ENCODE measurements at regions not wholly inside any gene's neighbourhood (a gene's known extent, or its start where the extent isn't known, plus 50 kb on each side); places are given as distances from the start of the nearest gene placed in this dataset.

GRCh38 chr4:96406742-96407141 is 566.8 kb downstream of the PDHA2 start:
- no peaks in the 10 kb centered on the region for H3K27me3 ChIP-seq (ENCODE audit: control insufficient read depth in 2 of 2, insufficient read depth in 2 of 2, low read length in 2 of 2)
- H3K9me3 ChIP-seq (replicated peaks in 1 of 2; ENCODE audit: control insufficient read depth in 1 of 2, insufficient read depth in 1 of 2, low read length in 2 of 2) = no peaks in the 10 kb centered on the region
- H3K4me3 Mint-ChIP-seq = no peak overlapping the region
- H3K9me3 Mint-ChIP-seq = peaks cover 0 to 9% (median 2%) of the 10 kb centered on the region in 7 donors
- 100% methylated on average over 1 of the region's 3 CpGs for WGBS (ENCODE audit: insufficient coverage)
- no peak overlapping the region for H3K9ac ChIP-seq (ENCODE audit: insufficient read depth, low read length, poor library complexity, severe bottlenecking)
- no peaks in the 10 kb centered on the region for H3K36me3 Mint-ChIP-seq
- no peaks in the 10 kb centered on the region for H3K4me1 Mint-ChIP-seq
- H3K27ac Mint-ChIP-seq = no peak overlapping the region
- H3K36me3 ChIP-seq (replicated peaks in 1 of 2; ENCODE audit: control insufficient read depth in 1 of 2, insufficient read depth in 2 of 2, low read length in 2 of 2) = no peaks in the 10 kb centered on the region
- H3K4me3 ChIP-seq (replicated peaks in 1 of 3; ENCODE audit: low read depth in 2 of 3, low read length in 3 of 3) = no peak overlapping the region
- no peak overlapping the region for H2AFZ ChIP-seq (ENCODE audit: insufficient read depth, low read depth, low read length, poor library complexity, severe bottlenecking)
- DNase-seq = no peak
- no peaks in the 10 kb centered on the region for H3K4me1 ChIP-seq (ENCODE audit: control insufficient read depth in 1 of 2, insufficient read depth in 2 of 2, low read length in 2 of 2)
- H3K79me2 ChIP-seq (ENCODE audit: insufficient read depth, low read length) = no peaks in the 10 kb centered on the region
- no peak overlapping the region for H3K27ac ChIP-seq (ENCODE audit: low read depth in 1 of 2, low read length in 2 of 2)
- no peaks in the 10 kb centered on the region for H3K27me3 Mint-ChIP-seq (ENCODE audit: low read depth in 3 of 3)
- H3K4me2 ChIP-seq (replicated peaks; ENCODE audit: extremely low read depth, low read length, poor library complexity, severe bottlenecking) = no peak overlapping the region
- intact Hi-C loops (cut with micrococcal nuclease) = no loop called here
- no peaks in the 10 kb centered on the region for H4K20me1 ChIP-seq (ENCODE audit: insufficient read depth, low read length)
- TF ChIP-seq CTCF (IDR thresholded peaks at IDR 0.05) = no peak

GRCh38 chr4:96407225-96407624 is 567.3 kb downstream of the PDHA2 start:
- H3K36me3 Mint-ChIP-seq = no peaks in the 10 kb centered on the region
- Histone ChIP-seq H3K4me1 (ENCODE audit: control insufficient read depth in 1 of 2, insufficient read depth in 2 of 2, low read length in 2 of 2) (no peaks in the 10 kb centered on the region), H3K4me2 (replicated peaks; ENCODE audit: extremely low read depth, low read length, poor library complexity, severe bottlenecking) (no peak overlapping the region), H3K4me3 (replicated peaks in 1 of 3; ENCODE audit: low read depth in 2 of 3, low read length in 3 of 3) (no peak overlapping the region), H3K9me3 (replicated peaks in 1 of 2; ENCODE audit: control insufficient read depth in 1 of 2, insufficient read depth in 1 of 2, low read length in 2 of 2) (no peaks in the 10 kb centered on the region), H2AFZ (ENCODE audit: insufficient read depth, low read depth, low read length, poor library complexity, severe bottlenecking) (no peak overlapping the region), H3K27ac (ENCODE audit: low read depth in 1 of 2, low read length in 2 of 2) (no peak overlapping the region), H3K36me3 (replicated peaks in 1 of 2; ENCODE audit: control insufficient read depth in 1 of 2, insufficient read depth in 2 of 2, low read length in 2 of 2) (no peaks in the 10 kb centered on the region), H3K9ac (ENCODE audit: insufficient read depth, low read length, poor library complexity, severe bottlenecking) (no peak overlapping the region), H3K27me3 (ENCODE audit: control insufficient read depth in 2 of 2, insufficient read depth in 2 of 2, low read length in 2 of 2) (no peaks in the 10 kb centered on the region), H3K79me2 (ENCODE audit: insufficient read depth, low read length) (no peaks in the 10 kb centered on the region), H4K20me1 (ENCODE audit: insufficient read depth, low read length) (no peaks in the 10 kb centered on the region)
- H3K27me3 Mint-ChIP-seq (ENCODE audit: low read depth in 3 of 3) = no peaks in the 10 kb centered on the region
- H3K4me1 Mint-ChIP-seq = no peaks in the 10 kb centered on the region
- no peak for DNase-seq
- H3K27ac Mint-ChIP-seq = no peak overlapping the region
- H3K9me3 Mint-ChIP-seq = peaks cover 0 to 9% (median 2%) of the 10 kb centered on the region in 7 donors
- TF ChIP-seq CTCF (IDR thresholded peaks at IDR 0.05) = no peak
- no peak overlapping the region for H3K4me3 Mint-ChIP-seq
- intact Hi-C loops (cut with micrococcal nuclease) = no loop called here
- 93% methylated on average over 3 of the region's 4 CpGs for WGBS (ENCODE audit: insufficient coverage)
